ENCODE measurements at regions not wholly inside any gene's neighbourhood (a gene's known extent, or its start where the extent isn't known, plus 50 kb on each side); places are given as distances from the start of the nearest gene placed in this dataset.

DNA sequence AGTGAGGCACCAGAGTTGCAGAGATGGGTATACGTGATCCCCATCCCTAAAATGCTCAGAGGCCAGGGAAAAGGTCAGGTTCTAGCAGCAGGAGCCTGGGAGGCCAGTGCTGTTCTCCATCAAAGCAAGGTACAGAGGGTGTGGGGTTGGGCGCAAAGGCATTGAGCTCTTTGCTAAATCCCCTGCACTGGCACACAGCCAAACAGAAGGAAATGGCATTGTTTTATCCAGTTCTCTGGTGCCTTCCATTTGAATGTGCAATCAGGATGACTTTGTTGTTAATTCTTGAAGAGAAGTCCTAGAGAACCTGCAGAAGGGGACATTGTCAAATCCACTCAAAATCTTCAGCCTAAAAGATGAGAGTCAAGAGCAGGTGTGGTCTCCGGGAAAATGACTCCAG is 111.3 kb upstream of the CHST15 start:
- no peak overlapping the region for H3K4me3 ChIP-seq (ENCODE audit: control insufficient read depth in 2 of 3, extremely low read depth in 1 of 3, insufficient read depth in 2 of 3, low read depth in 1 of 3, low read length in 3 of 3)
- no peaks in the 10 kb centered on the region for H3K9me1 ChIP-seq (ENCODE audit: control insufficient read depth, extremely low read depth, insufficient read depth, low read length)
- dilution Hi-C loops (cut with MboI; ENCODE audit: extremely low pct_ligation_motif_present, low sequenced_read_pairs): no loop called here
- H3K27me3 ChIP-seq (ENCODE audit: control insufficient read depth, extremely low read depth, insufficient read depth, low read length): no peaks in the 10 kb centered on the region
- H2AFZ ChIP-seq (ENCODE audit: control insufficient read depth, low read length): no peak overlapping the region
- H3K4me2 ChIP-seq (ENCODE audit: control insufficient read depth, extremely low read depth, insufficient read depth, low read depth, low read length): no peak overlapping the region
- H3K4me1 ChIP-seq (ENCODE audit: control insufficient read depth, extremely low read depth, insufficient read depth, low read length): no peaks in the 10 kb centered on the region
- no peaks in the 10 kb centered on the region for H3K9me3 ChIP-seq (ENCODE audit: control insufficient read depth, low read depth, low read length)
- DNase-seq (ENCODE audit: low read depth, low spot score) (no peak), FAIRE-seq (no peak)
- no peaks in the 10 kb centered on the region for H3K36me3 ChIP-seq (ENCODE audit: control insufficient read depth in 2 of 2, extremely low read depth in 1 of 2, insufficient read depth in 2 of 2, low read length in 2 of 2)
- no peak for TF ChIP-seq EZH2 (IDR thresholded peaks at IDR 0.05; ENCODE audit: low read length)
- TF ChIP-seq, protein P1, sequence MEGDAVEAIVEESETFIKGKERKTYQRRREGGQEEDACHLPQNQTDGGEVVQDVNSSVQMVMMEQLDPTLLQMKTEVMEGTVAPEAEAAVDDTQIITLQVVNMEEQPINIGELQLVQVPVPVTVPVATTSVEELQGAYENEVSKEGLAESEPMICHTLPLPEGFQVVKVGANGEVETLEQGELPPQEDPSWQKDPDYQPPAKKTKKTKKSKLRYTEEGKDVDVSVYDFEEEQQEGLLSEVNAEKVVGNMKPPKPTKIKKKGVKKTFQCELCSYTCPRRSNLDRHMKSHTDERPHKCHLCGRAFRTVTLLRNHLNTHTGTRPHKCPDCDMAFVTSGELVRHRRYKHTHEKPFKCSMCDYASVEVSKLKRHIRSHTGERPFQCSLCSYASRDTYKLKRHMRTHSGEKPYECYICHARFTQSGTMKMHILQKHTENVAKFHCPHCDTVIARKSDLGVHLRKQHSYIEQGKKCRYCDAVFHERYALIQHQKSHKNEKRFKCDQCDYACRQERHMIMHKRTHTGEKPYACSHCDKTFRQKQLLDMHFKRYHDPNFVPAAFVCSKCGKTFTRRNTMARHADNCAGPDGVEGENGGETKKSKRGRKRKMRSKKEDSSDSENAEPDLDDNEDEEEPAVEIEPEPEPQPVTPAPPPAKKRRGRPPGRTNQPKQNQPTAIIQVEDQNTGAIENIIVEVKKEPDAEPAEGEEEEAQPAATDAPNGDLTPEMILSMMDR (optimal IDR thresholded peaks at IDR 0.05 in 1 of 3, IDR thresholded peaks at IDR 0.05 in 1 of 3, conservative IDR thresholded peaks at IDR 0.05 in 1 of 3; ENCODE audit: extremely low read depth in 1 of 3, insufficient read depth in 2 of 3, low read length in 3 of 3): no peak
- H3K27ac ChIP-seq (ENCODE audit: control insufficient read depth, insufficient read depth, low read length): no peak overlapping the region
- H3K79me2 ChIP-seq (ENCODE audit: control insufficient read depth, insufficient read depth, low read length): no peaks in the 10 kb centered on the region
- H3K9ac ChIP-seq (ENCODE audit: control insufficient read depth, extremely low read depth, insufficient read depth, low read length): no peak overlapping the region
- no peaks in the 10 kb centered on the region for H4K20me1 ChIP-seq (ENCODE audit: control insufficient read depth, extremely low read depth, insufficient read depth, low read length)

DNA sequence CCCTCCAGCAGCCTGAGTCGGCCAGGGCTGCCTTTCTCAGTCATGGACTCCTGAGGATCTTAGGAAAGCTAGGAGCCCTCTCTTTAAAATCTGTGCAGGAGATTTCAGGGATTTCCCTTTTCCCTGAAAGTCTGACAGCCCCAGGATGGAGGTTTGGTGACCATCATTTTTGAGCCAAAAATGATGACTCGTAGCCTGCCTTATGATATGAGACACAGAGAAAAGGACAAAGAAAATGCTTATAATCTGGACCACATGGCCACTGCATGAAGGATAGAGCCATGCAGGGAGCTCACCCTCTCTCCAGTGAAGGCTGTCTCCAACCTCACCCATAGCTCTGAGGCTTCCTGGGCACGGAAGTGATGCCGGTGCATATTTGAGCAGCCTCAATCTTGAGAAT is 106.6 kb upstream of the CHST15 start:
- no peak overlapping the region for H3K4me2 ChIP-seq (ENCODE audit: control insufficient read depth, extremely low read depth, insufficient read depth, low read depth, low read length)
- no peak for FAIRE-seq
- H3K4me3 ChIP-seq (ENCODE audit: control insufficient read depth in 2 of 3, extremely low read depth in 1 of 3, insufficient read depth in 2 of 3, low read depth in 1 of 3, low read length in 3 of 3): no peak overlapping the region
- TF ChIP-seq, protein P1 (optimal IDR thresholded peaks at IDR 0.05 in 1 of 3, IDR thresholded peaks at IDR 0.05 in 1 of 3, conservative IDR thresholded peaks at IDR 0.05 in 1 of 3; ENCODE audit: extremely low read depth in 1 of 3, insufficient read depth in 2 of 3, low read length in 3 of 3): no peak
- TF ChIP-seq EZH2 (IDR thresholded peaks at IDR 0.05; ENCODE audit: low read length): no peak
- H3K9me3 ChIP-seq (ENCODE audit: control insufficient read depth, low read depth, low read length): no peaks in the 10 kb centered on the region
- no peaks in the 10 kb centered on the region for H3K36me3 ChIP-seq (ENCODE audit: control insufficient read depth in 2 of 2, extremely low read depth in 1 of 2, insufficient read depth in 2 of 2, low read length in 2 of 2)
- dilution Hi-C loops (cut with MboI; ENCODE audit: extremely low pct_ligation_motif_present, low sequenced_read_pairs): no loop called here
- H3K9me1 ChIP-seq (ENCODE audit: control insufficient read depth, extremely low read depth, insufficient read depth, low read length): no peaks in the 10 kb centered on the region
- no peak overlapping the region for H3K27ac ChIP-seq (ENCODE audit: control insufficient read depth, insufficient read depth, low read length)
- H4K20me1 ChIP-seq (ENCODE audit: control insufficient read depth, extremely low read depth, insufficient read depth, low read length): no peaks in the 10 kb centered on the region
- H3K79me2 ChIP-seq (ENCODE audit: control insufficient read depth, insufficient read depth, low read length): no peaks in the 10 kb centered on the region
- no peak overlapping the region for H2AFZ ChIP-seq (ENCODE audit: control insufficient read depth, low read length)
- H3K4me1 ChIP-seq (ENCODE audit: control insufficient read depth, extremely low read depth, insufficient read depth, low read length): no peaks in the 10 kb centered on the region
- no peak overlapping the region for H3K9ac ChIP-seq (ENCODE audit: control insufficient read depth, extremely low read depth, insufficient read depth, low read length)
- DNase-seq (ENCODE audit: low read depth, low spot score): no peak
- no peaks in the 10 kb centered on the region for H3K27me3 ChIP-seq (ENCODE audit: control insufficient read depth, extremely low read depth, insufficient read depth, low read length)
